GM21360 (cell line): ENCODE measurements at regions not wholly inside any gene's neighbourhood (a gene's known extent, or its start where the extent isn't known, plus 50 kb on each side); places are given as distances from the start of the nearest gene placed in this dataset.
"Not testable (repeated sequence)": the region's sequence is repeated elsewhere in the genome, so short reads cannot be mapped to it uniquely, and the experiment has no call there.

ENCODE experiments used
- ATAC-seq: cut with Tn5 transposase; IDR thresholded peaks from one replicate; pipeline ENCODE4 v1.9.1; 2021; ENCODE audit warnings: mild to moderate bottlenecking, moderate library complexity; ENCODE audit not compliant: unreplicated experiment

DNA sequence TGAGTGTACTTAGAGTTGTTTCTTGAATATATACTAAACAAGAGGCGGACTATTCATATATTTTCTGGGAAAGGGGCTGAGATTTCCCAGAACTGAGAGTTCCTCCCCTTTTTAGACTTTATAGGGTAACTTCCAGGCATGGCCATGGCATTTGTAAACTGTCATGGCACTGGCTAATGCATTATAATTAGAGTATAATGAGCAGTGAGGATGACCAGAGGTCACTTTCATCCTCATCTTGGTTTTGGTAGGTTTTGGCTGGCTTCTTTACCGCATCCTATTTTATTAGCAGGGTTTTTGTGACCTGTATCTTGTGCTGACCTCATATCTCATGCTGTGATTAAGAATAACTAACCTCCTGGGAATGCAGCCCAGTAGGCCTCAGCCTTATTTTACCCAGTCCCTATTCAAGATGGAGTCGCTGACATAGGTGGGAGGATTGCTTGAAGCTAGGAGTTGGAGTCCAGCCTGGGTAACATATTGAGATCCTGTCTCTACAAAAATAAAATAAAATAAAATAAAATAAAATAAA, 91.4 kb downstream of the MOBP start:
- no peak for ATAC-seq

DNA sequence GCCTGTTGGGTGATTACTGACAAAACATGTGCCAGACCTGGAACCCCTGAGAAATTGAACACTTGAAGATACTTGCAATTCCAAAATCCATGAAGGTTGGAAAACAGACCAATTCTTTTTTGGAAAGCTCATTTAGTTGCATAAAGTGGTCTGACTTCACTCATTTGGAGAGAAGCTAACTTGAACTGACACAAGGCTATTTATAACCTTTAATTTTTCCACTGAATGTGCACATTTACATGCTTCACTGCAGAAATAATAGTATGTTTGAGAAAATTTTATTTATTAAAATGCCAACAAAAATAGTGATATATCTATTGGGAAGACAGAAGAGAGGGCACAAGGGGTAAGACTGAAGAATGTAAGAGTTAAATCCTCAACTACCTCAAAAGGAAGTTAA, 92.1 kb downstream of the MOBP start:
- no peak for ATAC-seq

DNA sequence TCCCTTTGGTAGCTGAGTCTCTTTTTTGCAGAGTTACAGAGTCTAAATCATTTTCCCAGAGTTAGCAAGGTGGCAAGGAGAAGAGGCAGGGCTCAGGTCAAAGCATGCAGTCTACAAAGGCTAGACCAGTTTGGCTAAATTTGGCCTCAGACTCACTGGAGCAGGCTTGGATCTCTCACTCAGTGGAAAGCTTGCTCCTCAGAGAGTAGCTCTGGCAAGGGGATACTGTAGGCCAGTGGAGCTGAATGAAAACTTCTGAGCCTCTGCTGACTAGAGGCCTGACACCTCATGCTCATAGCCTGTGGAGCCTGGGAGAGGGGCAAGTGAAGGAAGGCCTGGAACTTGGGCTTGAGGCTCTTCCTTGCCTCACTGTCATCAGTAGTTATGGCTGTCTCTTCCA, 101.0 kb downstream of the MOBP start:
- ATAC-seq = no peak

DNA sequence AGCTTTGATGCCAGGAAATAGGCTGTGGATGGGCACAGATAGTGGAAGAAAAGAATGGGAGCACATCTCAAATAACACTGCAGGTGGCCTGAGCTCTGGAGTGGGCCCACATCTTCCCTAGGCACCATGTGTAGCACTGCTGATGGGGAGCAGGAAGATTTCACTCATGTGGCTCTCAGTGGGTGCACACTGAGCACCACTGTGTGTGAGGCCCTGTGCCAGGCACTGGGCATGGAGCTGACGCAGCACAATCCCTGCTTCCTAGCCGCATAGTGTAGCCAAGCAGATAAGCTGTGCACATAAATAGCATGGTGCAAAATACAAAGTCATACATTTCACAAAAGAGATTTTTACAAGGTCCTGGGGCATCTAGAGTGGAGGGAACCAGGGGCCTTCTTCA, 101.6 kb downstream of the MOBP start:
- no peak for ATAC-seq

DNA sequence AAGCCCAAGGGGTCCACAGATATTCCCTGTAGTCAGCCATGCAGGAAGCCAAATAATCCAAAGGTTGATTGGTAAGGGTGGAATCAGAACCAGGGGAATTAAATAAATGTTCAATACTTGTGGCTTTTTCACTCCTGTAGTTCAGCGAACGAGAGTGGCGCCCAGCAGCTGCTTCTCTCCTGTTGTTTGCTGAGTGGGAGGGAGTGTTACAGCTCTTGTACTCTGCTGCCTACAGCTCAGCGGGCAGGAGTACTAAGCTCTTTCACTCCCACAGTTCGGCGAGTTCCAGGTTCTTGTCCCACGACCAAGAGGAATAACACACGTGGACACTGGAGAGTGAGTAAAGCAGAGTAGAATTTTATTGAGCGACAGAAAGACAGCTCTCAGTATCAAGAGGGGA, 105.9 kb downstream of the MOBP start:
- no peak for ATAC-seq

DNA sequence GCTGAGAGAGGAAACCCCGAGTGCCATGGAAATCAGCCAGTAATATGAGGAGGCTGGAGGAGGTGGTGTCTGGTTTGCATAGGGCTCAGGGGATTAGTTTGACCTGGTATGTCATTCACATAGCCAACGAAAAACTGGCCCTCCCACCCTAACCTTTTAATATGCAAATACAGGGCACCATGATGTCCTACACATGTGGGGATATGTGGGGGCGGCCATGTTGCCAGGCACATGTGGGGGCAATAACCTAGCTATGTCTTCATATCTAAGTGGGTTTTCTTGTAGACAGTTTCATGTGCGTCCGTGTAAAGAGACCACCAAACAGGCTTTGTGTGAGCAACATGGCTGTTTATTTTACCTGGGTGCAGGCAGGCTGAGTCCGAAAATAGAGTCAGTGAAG, 110.1 kb downstream of the MOBP start:
- no peak for ATAC-seq

DNA sequence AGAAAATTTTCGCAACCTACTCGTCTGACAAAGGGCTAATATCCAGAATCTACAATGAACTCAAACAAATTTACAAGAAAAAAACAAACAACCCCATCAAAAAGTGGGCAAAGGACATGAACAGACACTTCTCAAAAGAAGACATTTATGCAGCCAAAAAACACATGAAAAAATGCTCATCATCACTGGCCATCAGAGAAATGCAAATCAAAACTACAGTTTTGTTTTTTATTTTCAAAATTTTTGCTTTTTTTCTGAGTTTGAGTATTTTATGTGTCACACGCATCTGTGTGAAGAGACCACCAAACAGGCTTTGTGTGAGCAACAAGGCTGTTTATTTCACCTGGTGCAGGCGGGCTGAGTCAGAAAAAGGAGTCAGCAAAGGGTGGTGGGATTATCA, 118.7 kb downstream of the MOBP start:
- ATAC-seq = not testable (repeated sequence)

DNA sequence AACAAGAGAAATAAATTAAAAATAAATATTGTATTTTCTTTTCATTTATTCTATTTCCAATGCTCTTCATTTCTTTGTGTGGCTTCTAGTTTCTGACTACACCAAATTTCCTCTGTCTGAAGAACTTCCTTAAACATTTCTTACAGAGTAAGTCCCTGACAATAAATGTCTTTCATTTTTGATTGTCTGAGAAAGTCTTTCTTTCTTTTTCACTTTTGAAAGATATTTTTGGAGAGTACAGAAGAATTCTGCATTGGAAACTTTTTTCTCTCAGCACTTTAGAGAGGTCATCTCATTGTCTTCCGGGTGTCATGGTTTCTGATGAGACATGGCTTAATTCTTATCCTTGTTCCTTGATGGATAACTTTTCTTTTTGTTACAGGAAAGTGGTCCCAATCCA, 119.6 kb downstream of the MOBP start:
- ATAC-seq = no peak

DNA sequence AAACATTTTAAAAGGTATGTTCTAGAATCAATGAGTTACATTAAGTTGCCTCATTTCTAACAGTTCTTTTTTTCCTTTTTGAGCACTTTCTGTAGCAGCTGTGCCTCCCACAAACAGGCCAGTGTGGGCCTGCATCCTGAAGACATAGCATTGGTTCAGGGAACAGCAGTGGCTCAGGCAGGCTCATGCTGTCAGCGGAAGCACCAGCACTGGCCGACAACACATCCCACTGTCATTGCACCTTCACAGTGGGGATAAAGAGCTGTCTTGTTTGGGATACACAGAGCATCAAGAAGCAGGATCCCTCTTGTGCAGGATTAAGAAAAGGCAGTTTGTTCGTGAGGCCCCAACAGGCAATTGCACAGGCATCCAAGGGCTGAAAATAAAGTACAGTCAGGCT, 123.3 kb downstream of the MOBP start:
- ATAC-seq = no peak

DNA sequence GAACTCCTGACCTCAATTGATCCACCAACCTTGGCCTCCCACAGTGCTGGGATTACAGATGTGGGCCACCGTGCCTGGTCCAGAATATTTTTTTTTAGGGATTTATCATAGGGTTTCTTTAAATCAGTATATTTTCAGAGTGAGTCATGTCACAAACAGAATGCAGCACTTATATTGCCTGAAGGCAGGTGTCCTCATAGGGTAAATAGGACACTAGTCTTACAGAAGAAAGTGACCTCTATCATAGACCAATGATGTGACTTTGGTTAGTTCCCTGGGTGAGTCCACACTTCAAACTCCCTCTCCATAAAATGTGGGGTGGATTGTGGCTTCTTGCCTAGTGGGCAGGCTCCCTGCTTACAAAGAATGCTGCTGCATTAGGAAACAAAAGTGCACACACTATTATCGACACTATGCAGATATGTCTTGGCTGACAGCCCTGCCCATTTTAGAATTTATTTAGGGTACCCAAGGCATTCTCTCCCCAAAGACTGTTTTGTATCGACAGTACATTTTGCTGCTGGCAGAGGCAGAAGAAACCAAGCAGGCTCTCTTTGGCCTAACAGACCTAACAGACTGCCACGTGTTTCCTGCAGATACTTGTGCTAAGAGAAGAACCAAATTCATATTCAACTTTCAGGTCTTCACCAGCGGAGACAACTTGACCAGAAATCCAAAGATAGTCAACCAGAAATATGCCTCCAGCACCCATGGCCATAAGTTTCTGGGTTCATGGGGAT, 125.0 kb downstream of the MOBP start:
- no peak for ATAC-seq

DNA sequence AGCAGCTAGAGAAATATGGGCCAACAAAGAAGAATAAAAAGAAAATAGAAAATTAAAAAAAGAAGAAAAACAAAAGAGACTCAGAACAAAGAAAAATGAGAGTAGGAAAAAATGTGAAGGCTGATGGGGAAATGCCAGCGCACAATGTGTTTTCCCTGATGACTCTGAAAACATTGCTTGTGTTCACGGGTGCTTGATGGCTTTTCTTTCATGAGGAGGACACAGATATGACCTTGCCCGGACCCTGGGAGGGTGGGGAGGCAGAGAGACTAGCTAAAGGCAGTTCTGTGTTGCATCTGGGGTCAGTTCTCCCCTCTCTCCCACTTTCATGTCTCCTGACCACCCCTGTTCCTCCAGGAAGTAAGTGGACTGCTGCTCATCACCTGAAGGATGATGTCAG, 125.9 kb downstream of the MOBP start:
- ATAC-seq = no peak

DNA sequence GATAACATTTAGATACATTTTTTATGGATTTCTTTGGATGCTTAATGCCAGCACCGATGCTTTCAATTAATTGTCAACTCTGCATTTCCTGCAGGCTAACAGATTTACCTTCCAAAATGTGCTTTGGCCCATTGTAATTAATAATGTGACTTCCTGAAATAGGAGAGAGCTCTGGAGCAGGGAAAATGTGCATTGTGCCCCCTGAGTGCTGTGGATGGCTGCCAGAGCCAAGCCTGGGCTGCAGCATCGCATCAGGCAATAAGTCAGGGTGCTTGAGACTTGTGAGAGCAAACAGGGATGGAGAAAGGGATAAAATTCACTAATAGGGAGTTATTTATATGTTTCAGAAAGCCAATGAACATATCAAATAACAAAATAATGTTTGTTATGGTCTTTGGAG, 133.8 kb downstream of the MOBP start:
- ATAC-seq = no peak

DNA sequence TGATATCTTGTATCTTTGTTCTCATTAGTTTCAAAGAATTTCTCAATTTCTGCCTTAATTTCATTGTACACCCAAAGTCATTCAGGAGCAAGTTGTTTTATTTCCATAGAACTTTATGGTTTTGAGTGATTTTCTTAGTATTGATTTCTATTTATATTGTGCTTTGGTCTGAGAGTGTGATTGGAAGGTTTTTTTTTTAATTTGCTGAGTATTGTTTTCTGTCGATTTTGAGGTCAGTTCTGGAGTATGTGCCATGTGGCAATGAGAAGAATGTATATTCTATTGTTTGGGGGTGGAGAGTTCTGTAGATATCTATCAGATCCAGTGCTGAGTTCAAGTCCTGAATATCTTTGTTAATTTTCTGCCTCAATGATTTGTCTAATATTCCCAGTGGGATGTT, 138.4 kb downstream of the MOBP start:
- ATAC-seq = no peak

DNA sequence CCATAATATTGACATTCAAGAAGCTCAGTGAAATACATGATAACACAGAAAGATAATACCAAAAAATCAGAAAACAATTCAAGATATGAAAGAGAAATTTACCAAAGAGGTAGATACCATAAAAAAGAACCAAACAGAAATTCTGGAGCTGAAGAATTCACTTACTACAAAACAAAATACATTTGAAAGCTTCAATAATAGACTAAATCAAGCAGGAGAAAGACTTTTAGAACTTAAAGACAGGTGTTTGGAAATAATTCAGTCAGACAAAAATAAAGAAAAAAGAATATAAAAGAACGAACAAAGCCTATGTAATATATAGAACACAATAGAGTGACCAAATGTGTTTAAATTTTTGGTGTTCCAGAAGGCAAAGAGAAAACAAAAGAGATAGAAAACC, 158.7 kb downstream of the MOBP start:
- no peak for ATAC-seq

DNA sequence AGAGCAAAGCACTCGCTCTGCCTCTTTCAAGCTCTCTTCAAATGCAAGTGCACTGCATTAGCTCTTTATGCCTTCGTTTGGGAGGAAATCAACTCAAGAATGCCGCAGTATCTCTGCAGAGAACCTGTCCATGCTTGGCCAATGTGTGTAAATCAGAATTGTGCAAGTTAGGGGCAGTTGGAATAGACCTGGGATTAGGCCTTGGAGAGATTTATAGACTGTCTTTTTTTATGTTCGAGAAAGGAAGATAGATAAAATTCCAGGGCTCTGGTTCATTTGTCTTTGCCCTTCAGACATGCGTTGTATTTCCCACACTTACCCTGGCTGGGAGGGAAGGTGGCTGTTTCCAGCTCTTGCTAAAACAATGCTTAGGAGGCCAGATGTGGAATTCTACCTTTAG, 163.7 kb downstream of the MOBP start:
- ATAC-seq = no peak

DNA sequence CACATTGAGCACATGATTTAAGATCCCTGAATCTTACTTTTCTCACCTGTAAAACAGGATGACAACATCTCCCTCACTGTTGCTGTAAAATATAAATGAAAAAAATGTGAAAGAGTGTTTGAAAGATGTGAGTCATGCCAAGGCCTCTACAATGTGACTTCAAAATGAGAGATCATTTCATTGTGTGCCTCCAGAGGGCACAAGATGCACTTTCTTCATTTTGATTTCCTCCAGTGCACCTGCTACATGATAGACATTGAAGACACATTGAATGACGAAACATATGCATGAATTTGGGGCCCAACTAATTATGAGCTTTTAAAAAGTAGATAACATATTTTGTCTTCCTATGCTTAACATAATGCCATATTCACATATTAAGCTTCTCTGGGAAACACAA, 170.3 kb downstream of the MOBP start:
- ATAC-seq = no peak

DNA sequence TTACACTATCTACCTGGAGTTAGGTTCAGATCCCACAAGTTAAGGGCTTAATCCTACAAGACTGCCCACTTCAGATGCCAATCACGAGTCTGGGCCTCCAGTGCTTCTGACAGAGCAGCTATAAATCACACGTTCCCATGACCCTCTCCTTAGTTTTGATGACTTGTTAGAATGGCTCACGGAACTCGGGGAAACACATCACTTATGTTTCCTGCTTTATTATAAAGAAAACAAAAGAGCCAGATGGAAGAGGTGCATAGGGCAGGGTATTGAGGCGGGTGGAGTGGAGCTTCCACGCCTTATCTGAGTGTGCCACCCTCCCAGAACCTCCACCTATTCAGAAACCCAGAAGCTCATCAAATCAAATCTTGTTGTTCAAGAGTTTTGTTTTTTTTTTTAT, 170.8 kb downstream of the MOBP start:
- no peak for ATAC-seq

DNA sequence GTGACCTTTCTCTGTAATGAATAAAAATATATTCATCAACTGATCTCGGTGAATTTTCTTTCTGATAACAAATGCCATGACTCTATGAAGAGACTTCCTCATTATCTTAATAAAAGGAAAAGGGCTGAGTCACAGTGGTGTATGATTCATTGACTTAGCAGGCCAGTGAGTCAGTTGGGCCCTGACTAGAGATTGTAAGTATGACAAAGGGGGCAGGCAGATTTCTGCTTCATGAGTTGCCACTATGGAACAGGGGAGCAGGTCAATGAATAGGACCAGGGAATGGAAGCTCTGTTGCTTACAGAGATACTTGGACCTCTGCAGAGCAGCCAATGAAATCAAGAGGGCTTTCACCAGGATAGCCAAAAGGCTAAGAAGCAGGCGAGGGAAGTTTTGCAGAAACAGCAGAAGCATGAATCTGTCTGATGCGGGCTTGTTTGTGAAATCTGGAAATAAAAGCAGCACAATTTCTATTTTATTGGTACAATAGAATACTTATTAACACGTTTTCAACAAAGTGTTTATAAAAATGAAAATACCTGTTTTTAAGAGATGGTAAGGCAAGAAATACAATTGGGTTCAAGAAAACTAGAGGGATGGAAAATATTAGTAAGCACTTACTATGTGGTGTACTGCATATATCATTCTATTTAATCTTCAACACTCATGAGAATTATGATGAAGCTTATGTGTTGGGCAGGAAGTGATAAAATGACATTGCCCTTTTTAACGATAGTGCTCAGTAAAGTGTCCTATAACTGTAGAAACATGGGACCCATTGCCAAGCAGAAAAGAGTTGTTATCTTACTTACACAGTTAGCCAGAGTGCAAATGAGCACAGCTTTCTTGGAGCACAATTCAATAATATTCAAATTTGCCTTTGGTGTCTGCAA, 169.8 kb upstream of the MYRIP start:
- no peak for ATAC-seq

DNA sequence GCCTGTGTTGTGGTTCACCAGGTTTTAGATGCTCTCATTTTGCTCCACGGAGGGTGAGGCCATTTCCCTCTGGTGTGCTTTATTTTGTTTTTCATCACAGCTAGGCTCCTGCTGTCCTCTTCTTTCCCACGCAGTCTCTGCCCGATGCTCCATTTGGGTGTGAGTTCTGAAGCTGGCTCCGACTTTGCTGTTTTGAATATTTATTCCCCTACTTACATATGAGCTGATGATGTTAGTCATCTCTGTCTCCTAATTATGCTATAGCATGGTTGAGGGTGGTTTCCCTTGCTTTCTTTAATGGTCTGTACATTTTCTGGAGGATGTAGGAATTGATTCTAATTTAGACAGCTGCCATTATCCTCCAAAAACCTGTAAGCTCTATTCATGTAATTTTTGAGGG, 168.1 kb upstream of the MYRIP start:
- ATAC-seq = no peak

DNA sequence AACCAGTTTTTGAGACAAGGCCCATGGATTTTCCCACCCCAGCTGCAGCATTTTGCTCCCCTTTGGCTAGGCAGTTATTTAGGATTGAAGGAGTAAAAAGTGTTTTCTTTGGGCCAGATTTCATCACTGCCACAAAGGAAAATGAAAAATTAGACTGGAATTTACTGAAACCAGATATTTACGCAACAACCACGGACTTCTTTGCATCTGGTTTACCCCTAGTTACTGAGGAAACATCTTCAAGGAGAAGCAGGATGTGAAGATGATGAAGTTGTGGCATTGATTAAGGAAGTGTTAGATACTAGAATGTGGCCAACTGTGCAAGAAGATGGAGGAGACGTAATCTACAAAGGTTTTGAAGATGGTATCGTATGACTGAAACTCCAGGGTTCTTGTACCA, 165.2 kb upstream of the MYRIP start:
- ATAC-seq = no peak

DNA sequence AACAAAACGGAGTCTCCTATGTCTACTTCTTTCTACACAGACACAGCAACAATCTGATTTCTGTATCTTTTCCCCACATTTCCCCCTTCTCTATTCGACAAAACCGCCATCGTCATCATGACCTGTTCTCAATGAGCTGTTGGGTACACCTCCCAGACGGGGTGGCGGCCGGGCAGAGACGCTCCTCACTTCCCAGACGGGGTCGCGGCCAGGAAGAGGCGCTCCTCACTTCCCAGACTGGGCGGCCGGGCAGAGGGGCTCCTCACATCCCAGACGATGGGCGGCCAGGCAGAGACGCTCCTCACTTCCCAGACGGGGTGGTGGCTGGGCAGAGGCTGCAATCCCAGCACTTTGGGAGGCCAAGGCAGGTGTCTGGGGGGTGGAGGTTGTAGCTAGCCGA, 158.2 kb upstream of the MYRIP start:
- not testable (repeated sequence) for ATAC-seq
